ENCODE measurements at regions not wholly inside any gene's neighbourhood (a gene's known extent, or its start where the extent isn't known, plus 50 kb on each side); places are given as distances from the start of the nearest gene placed in this dataset.

GRCh38 chr5:87844449-87844848 lies 424.2 kb downstream of the TMEM161B start:
- no peak overlapping the region for H3K4me3 Mint-ChIP-seq
- H3K36me3 Mint-ChIP-seq (ENCODE audit: low read depth): no peaks in the 10 kb centered on the region
- peaks cover 7% of the 10 kb centered on the region for H3K9me3 Mint-ChIP-seq
- no peaks in the 10 kb centered on the region for H3K27me3 Mint-ChIP-seq (ENCODE audit: low read depth)
- H3K4me1 Mint-ChIP-seq (ENCODE audit: low read depth): no peaks in the 10 kb centered on the region
- H3K27ac Mint-ChIP-seq: no peak overlapping the region

GRCh38 chr5:87836696-87837095 lies 424.0 kb upstream of the CCNH start:
- no peak overlapping the region for H3K27ac Mint-ChIP-seq
- H3K36me3 Mint-ChIP-seq (ENCODE audit: low read depth): no peaks in the 10 kb centered on the region
- H3K4me1 Mint-ChIP-seq (ENCODE audit: low read depth): no peaks in the 10 kb centered on the region
- no peaks in the 10 kb centered on the region for H3K27me3 Mint-ChIP-seq (ENCODE audit: low read depth)
- peaks cover 20% of the 10 kb centered on the region for H3K9me3 Mint-ChIP-seq
- no peak overlapping the region for H3K4me3 Mint-ChIP-seq

DNA sequence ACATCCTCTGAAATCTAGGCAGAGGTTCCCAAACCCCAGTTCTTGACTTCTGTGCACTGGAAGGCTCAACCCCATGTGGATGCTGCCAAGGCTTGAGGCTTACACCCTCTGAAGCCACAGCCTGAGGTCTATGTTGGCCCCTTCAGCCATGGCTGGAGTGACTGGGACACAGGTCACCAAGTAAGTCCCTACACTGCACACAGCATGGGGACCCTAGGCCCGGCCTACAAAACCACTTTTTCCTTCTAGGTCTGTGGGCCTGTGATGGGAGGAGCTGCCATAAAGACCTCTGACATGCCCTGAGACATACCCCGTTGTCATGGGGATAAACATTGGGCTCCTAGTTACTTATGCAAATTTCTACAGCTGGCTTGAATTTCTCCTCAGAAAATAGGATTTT lies 418.8 kb upstream of the CCNH start:
- H3K4me1 Mint-ChIP-seq (ENCODE audit: low read depth): no peaks in the 10 kb centered on the region
- no peaks in the 10 kb centered on the region for H3K27me3 Mint-ChIP-seq (ENCODE audit: low read depth)
- no peak overlapping the region for H3K27ac Mint-ChIP-seq
- H3K4me3 Mint-ChIP-seq: no peak overlapping the region
- H3K9me3 Mint-ChIP-seq: peaks cover 8% of the 10 kb centered on the region
- no peaks in the 10 kb centered on the region for H3K36me3 Mint-ChIP-seq (ENCODE audit: low read depth)

- no peaks in the 10 kb centered on the region for H3K27me3 Mint-ChIP-seq (ENCODE audit: low read depth)
- H3K4me3 Mint-ChIP-seq: no peak overlapping the region
- no peak overlapping the region for H3K27ac Mint-ChIP-seq
These were observed 416.5 kb upstream of the CCNH start for GRCh38 chr5:87829217-87829551.

GRCh38 chr5:87828545-87829216 lies 416.0 kb upstream of the CCNH start:
- no peaks in the 10 kb centered on the region for H3K27me3 Mint-ChIP-seq (ENCODE audit: low read depth)
- no peak overlapping the region for H3K27ac Mint-ChIP-seq
- H3K4me1 Mint-ChIP-seq (ENCODE audit: low read depth): no peaks in the 10 kb centered on the region
- H3K4me3 Mint-ChIP-seq: no peak overlapping the region
- H3K9me3 Mint-ChIP-seq: peaks cover 8% of the 10 kb centered on the region
- no peaks in the 10 kb centered on the region for H3K36me3 Mint-ChIP-seq (ENCODE audit: low read depth)

More at GRCh38 chr5:87829217-87829551, 416.5 kb upstream of the CCNH start:
- Mint-ChIP-seq H3K36me3 (ENCODE audit: low read depth) (no peaks in the 10 kb centered on the region), H3K4me1 (ENCODE audit: low read depth) (no peaks in the 10 kb centered on the region), H3K9me3 (peaks cover 8% of the 10 kb centered on the region)

DNA sequence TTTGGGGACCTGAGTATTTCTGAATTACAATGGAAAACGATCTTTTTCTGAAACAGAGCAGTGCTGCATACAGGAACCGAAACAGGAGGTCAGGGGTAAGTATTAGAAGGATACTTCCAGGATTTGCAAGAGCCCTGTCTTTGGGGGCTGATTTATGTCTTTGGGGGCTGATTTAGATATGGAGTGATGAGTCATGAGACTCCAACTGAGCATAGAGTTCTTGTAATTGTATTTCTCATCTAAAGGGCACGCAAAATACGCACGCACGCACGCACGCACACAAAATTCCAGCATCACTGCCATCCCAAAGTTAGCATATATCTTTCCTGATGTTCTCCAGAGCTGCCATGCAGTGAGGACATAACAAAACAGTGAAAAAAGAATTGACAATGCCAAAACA lies 414.8 kb upstream of the CCNH start:
- Mint-ChIP-seq H3K4me3 (no peak overlapping the region), H3K36me3 (ENCODE audit: low read depth) (no peaks in the 10 kb centered on the region), H3K9me3 (peaks cover 5% of the 10 kb centered on the region), H3K27me3 (ENCODE audit: low read depth) (no peaks in the 10 kb centered on the region), H3K4me1 (ENCODE audit: low read depth) (no peaks in the 10 kb centered on the region), H3K27ac (no peak overlapping the region)

DNA sequence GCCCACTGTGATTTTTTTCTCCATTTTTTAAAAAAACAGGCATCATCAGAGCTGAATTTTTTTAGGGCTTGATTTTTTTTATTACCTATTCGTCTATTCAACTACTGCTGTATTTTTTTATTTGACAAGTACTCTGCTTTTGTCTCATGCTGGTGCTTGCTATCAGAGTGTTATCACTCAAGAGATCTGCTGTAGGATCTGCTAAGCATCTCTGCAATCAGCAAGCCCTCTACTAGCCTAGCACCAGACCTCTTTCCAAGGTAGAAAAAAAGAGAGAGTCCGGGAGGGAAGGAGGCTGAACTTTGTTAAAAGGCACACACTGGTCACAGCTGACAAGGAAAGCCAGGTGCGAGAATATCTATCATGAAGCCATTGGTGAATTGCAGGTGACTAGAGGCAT lies 413.8 kb upstream of the CCNH start:
- no peaks in the 10 kb centered on the region for H3K27me3 Mint-ChIP-seq (ENCODE audit: low read depth)
- no peaks in the 10 kb centered on the region for H3K4me1 Mint-ChIP-seq (ENCODE audit: low read depth)
- H3K4me3 Mint-ChIP-seq: no peak overlapping the region
- no peak overlapping the region for H3K27ac Mint-ChIP-seq
- H3K9me3 Mint-ChIP-seq: no peaks in the 10 kb centered on the region
- H3K36me3 Mint-ChIP-seq (ENCODE audit: low read depth): no peaks in the 10 kb centered on the region

GRCh38 chr5:87825583-87825982 lies 412.9 kb upstream of the CCNH start:
- Mint-ChIP-seq H3K27me3 (ENCODE audit: low read depth) (no peaks in the 10 kb centered on the region), H3K9me3 (no peaks in the 10 kb centered on the region), H3K36me3 (ENCODE audit: low read depth) (no peaks in the 10 kb centered on the region), H3K4me3 (no peak overlapping the region), H3K27ac (no peak overlapping the region), H3K4me1 (ENCODE audit: low read depth) (no peaks in the 10 kb centered on the region)

DNA sequence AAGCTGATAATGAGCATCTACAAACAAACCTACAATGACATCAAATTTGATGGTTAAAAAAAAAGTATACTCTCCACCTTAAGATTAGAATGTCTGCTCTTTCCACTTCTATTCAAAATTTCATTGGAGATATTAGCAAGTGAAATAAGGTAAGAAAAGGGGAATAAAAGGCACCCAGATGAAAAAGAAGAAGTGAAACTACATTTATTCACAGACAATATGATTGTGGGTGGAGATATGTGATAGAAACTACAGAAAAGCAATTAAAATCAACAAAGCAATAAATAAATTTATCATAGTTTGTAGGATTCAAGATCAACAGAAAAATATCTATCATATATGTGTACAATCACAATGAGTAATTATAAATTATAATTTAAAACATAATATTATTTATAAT lies 395.1 kb upstream of the CCNH start:
- no peak overlapping the region for H3K4me3 Mint-ChIP-seq
- H3K27ac Mint-ChIP-seq: no peak overlapping the region
- H3K36me3 Mint-ChIP-seq (ENCODE audit: low read depth): no peaks in the 10 kb centered on the region
- H3K9me3 Mint-ChIP-seq: no peaks in the 10 kb centered on the region
- H3K27me3 Mint-ChIP-seq (ENCODE audit: low read depth): no peaks in the 10 kb centered on the region
- H3K4me1 Mint-ChIP-seq (ENCODE audit: low read depth): no peaks in the 10 kb centered on the region

DNA sequence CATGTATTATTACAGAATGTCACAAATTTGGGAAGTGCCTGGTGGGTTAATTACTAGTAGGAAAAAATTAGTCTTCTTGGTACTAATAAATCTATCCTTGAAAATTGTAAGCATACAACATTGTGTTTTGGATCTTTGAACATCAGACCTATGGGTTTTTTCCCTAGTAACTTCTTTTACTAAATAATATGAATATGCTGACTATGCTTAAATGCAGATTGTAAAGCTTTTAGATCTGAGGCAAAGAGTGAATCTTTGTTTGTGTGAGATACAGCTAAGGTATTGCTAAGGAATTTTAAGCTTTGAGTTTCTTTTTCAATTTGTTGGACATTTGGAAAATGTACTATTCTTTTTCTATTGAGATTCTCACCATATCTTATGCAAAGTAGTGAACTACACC lies 390.6 kb upstream of the CCNH start:
- no peaks in the 10 kb centered on the region for H3K4me1 Mint-ChIP-seq (ENCODE audit: low read depth)
- H3K27ac Mint-ChIP-seq: no peak overlapping the region
- H3K36me3 Mint-ChIP-seq (ENCODE audit: low read depth): no peaks in the 10 kb centered on the region
- no peak overlapping the region for H3K4me3 Mint-ChIP-seq
- H3K27me3 Mint-ChIP-seq (ENCODE audit: low read depth): no peaks in the 10 kb centered on the region
- no peaks in the 10 kb centered on the region for H3K9me3 Mint-ChIP-seq

GRCh38 chr5:87791869-87792268 lies 379.1 kb upstream of the CCNH start:
- no peaks in the 10 kb centered on the region for H3K4me1 Mint-ChIP-seq (ENCODE audit: low read depth)
- H3K27me3 Mint-ChIP-seq (ENCODE audit: low read depth): no peaks in the 10 kb centered on the region
- H3K4me3 Mint-ChIP-seq: no peak overlapping the region
- H3K27ac Mint-ChIP-seq: no peak overlapping the region
- H3K9me3 Mint-ChIP-seq: no peaks in the 10 kb centered on the region
- no peaks in the 10 kb centered on the region for H3K36me3 Mint-ChIP-seq (ENCODE audit: low read depth)

- H3K4me3 Mint-ChIP-seq: no peak overlapping the region
- H3K27me3 Mint-ChIP-seq (ENCODE audit: low read depth): peaks cover under 1% of the 10 kb centered on the region
- no peak overlapping the region for H3K27ac Mint-ChIP-seq
- no peaks in the 10 kb centered on the region for H3K9me3 Mint-ChIP-seq
- no peaks in the 10 kb centered on the region for H3K4me1 Mint-ChIP-seq (ENCODE audit: low read depth)
- no peaks in the 10 kb centered on the region for H3K36me3 Mint-ChIP-seq (ENCODE audit: low read depth)
These were observed 375.7 kb upstream of the CCNH start for GRCh38 chr5:87788416-87788815.

- Mint-ChIP-seq H3K27me3 (ENCODE audit: low read depth) (peaks cover 3% of the 10 kb centered on the region), H3K4me1 (ENCODE audit: low read depth) (no peaks in the 10 kb centered on the region), H3K36me3 (ENCODE audit: low read depth) (no peaks in the 10 kb centered on the region), H3K9me3 (no peaks in the 10 kb centered on the region), H3K27ac (no peak overlapping the region), H3K4me3 (no peak overlapping the region)
These were observed 375.0 kb upstream of the CCNH start for GRCh38 chr5:87787625-87788256.

DNA sequence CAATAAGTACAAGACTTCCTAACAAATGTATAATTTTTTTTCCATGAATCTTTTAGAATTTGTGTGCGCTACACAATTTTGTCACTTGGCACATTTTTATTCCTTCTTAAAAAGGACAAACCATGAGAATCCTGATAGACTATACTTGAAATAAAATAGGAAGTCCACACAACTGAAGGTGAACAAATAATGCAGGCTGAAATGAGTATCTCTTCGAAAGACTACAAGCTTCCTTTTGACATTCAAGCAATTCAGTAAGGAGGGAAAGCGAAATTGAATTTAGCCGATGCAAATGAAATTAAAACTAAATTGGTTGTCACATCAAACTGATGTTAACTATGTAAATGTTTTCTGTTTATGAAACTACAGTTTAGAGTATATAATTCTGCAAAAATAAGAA lies 374.4 kb upstream of the CCNH start:
- Mint-ChIP-seq H3K36me3 (ENCODE audit: low read depth) (no peaks in the 10 kb centered on the region), H3K27ac (no peak overlapping the region)

GRCh38 chr5:87786471-87786870 lies 373.7 kb upstream of the CCNH start:
- peaks cover 12% of the 10 kb centered on the region for H3K27me3 Mint-ChIP-seq (ENCODE audit: low read depth)
- H3K36me3 Mint-ChIP-seq (ENCODE audit: low read depth): no peaks in the 10 kb centered on the region
- H3K4me1 Mint-ChIP-seq (ENCODE audit: low read depth): no peaks in the 10 kb centered on the region
- no peak overlapping the region for H3K4me3 Mint-ChIP-seq
- no peaks in the 10 kb centered on the region for H3K9me3 Mint-ChIP-seq
- H3K27ac Mint-ChIP-seq: no peak overlapping the region

More for the DNA sequence above, 374.4 kb upstream of the CCNH start:
- Mint-ChIP-seq H3K9me3 (no peaks in the 10 kb centered on the region), H3K4me1 (ENCODE audit: low read depth) (no peaks in the 10 kb centered on the region), H3K4me3 (no peak overlapping the region), H3K27me3 (ENCODE audit: low read depth) (peaks cover 6% of the 10 kb centered on the region)
